ENCODE measurements at regions not wholly inside any gene's neighbourhood (a gene's known extent, or its start where the extent isn't known, plus 50 kb on each side); places are given as distances from the start of the nearest gene placed in this dataset.

- intact Hi-C loops (cut with micrococcal nuclease): no loop called here
Measured at GRCh38 chr13:103757361-103757760, 691.1 kb upstream of the SLC10A2 start.

More at GRCh38 chr13:103757361-103757760, 691.1 kb upstream of the SLC10A2 start:
- Histone ChIP-seq H3K4me3 (ENCODE audit: insufficient read depth, low read depth, low read length) (no peak overlapping the region), H3K9me1 (ENCODE audit: insufficient read depth, low read length) (no peaks in the 10 kb centered on the region), H3K79me1 (ENCODE audit: low read depth in 1 of 2, low read length in 2 of 2) (no peaks in the 10 kb centered on the region), H3K14ac (replicated peaks; ENCODE audit: low read depth, low read length) (no peak overlapping the region), H4K91ac (ENCODE audit: insufficient read depth, low read depth, low read length) (no peak overlapping the region), H2BK5ac (ENCODE audit: low read depth, low read length, poor library complexity, severe bottlenecking) (no peak overlapping the region), H3K23ac (ENCODE audit: low read depth, low read length) (no peak overlapping the region), H2AK9ac (replicated peaks; ENCODE audit: low read depth, low read length, poor library complexity) (no peak overlapping the region), H3K36me3 (ENCODE audit: control insufficient read depth, insufficient read depth, low read length) (no peaks in the 10 kb centered on the region), H4K5ac (ENCODE audit: low read depth, low read length) (no peak overlapping the region), H3K9me3 (ENCODE audit: control insufficient read depth, insufficient read depth, low read length) (peaks cover 2% of the 10 kb centered on the region), H3K56ac (ENCODE audit: extremely low read depth, insufficient read depth, low read length) (no peak overlapping the region), H2BK20ac (ENCODE audit: low read depth, low read length) (no peak overlapping the region), H4K20me1 (ENCODE audit: insufficient read depth, low read length) (no peaks in the 10 kb centered on the region), H3K27ac (ENCODE audit: insufficient read depth, low read length) (no peak overlapping the region), H2BK120ac (ENCODE audit: low read depth, low read length) (no peak overlapping the region), H2BK15ac (ENCODE audit: low read depth, low read length) (no peak overlapping the region), H3K27me3 (ENCODE audit: control insufficient read depth, insufficient read depth, low read length) (no peaks in the 10 kb centered on the region), H3K4me1 (ENCODE audit: control insufficient read depth, insufficient read depth, low read length) (no peaks in the 10 kb centered on the region), H2AFZ (replicated peaks; ENCODE audit: low read length, poor library complexity) (no peak overlapping the region), H3K18ac (ENCODE audit: low read depth, low read length) (no peak overlapping the region), H2AK5ac (ENCODE audit: low read depth, low read length) (no peak overlapping the region), H3K4ac (ENCODE audit: low read depth, low read length) (no peak overlapping the region), H4K8ac (ENCODE audit: low read depth in 2 of 2, low read length in 2 of 2) (no peak overlapping the region), H3K9ac (ENCODE audit: low read depth, low read length) (no peak overlapping the region), H3K4me2 (ENCODE audit: low read depth, low read length) (no peak overlapping the region)
- dilution Hi-C loops (cut with HindIII; ENCODE audit: low sequenced_read_pairs, unreplicated experiment): no loop called here
- POLR2A ChIA-PET (ENCODE audit: unreplicated experiment): no interaction called here
- no peak for DNase-seq
- CTCF ChIA-PET: no interaction called here
- in situ Hi-C loops (cut with MboI; ENCODE audit: low sequenced_read_pairs): no loop called here
- TF ChIP-seq ELK1 (IDR thresholded peaks at IDR 0.05; ENCODE audit: borderline replicate concordance, low read depth, low read length) (no peak), RCOR1 (IDR thresholded peaks at IDR 0.05; ENCODE audit: insufficient replicate concordance, low read length) (no peak), MXI1 (IDR thresholded peaks at IDR 0.05; ENCODE audit: borderline replicate concordance, low read depth, low read length) (no peak), POLR2A (IDR thresholded peaks at IDR 0.05; ENCODE audit: low read depth, low read length) (no peak), BHLHE40 (IDR thresholded peaks at IDR 0.05; ENCODE audit: low read depth, low read length) (no peak), USF2 (IDR thresholded peaks at IDR 0.05; ENCODE audit: low read depth, low read length) (no peak), MAZ (IDR thresholded peaks at IDR 0.05; ENCODE audit: borderline replicate concordance, low read depth, low read length) (no peak), SMC3 (IDR thresholded peaks at IDR 0.05; ENCODE audit: low read depth, low read length) (no peak), CEBPB (IDR thresholded peaks at IDR 0.05; ENCODE audit: low read depth, low read length) (no peak), RFX5 (IDR thresholded peaks at IDR 0.05; ENCODE audit: low read depth, low read length) (no peak), NFE2L2 (IDR thresholded peaks at IDR 0.05; ENCODE audit: low read depth, low read length) (no peak)
- ATAC-seq (ENCODE audit: low read depth): no peak
- BruUV-seq (replicated peaks): no TSS peak

Data from IMR-90 (cell line).